Activated B cell treated with CpG ODN at 0.5 μM for 24 hours (primary cell): ENCODE measurements at regions not wholly inside any gene's neighbourhood (a gene's known extent, or its start where the extent isn't known, plus 50 kb on each side); places are given as distances from the start of the nearest gene placed in this dataset.

Source experiments
- ATAC-seq: fragments of 200-7000 bp; cut with Tn5 transposase; one replicate; pipeline ENCODE4 v1.10.0; 2021; ENCODE audit warnings: low read depth, mild to moderate bottlenecking, moderate library complexity
- CTCF ChIA-PET: fragments of 350-600 bp; sonication (Branson Sonifier 250); formaldehyde crosslinking; loops from one replicate; lab custom pipeline; 2021; ENCODE audit warnings: antibody characterized with exemption; lab: Charles Lee
- POLR2A ChIA-PET: fragments of 350-600 bp; sonication (Branson Sonifier 250); formaldehyde crosslinking; loops from one replicate; lab custom pipeline; 2021; ENCODE audit warnings: antibody characterized with exemption; lab: Charles Lee
- DNase-seq: peaks from one replicate; pipeline ENCODE4 v3.0.0; 2022
- H3K27ac Mint-ChIP-seq: one replicate; pipeline ENCODE4 v1.8.0; 2020; ENCODE audit warnings: mixed read lengths
- H3K27me3 Mint-ChIP-seq: one replicate; pipeline ENCODE4 v1.8.0; 2021; ENCODE audit warnings: mixed read lengths
- H3K36me3 Mint-ChIP-seq: one replicate; pipeline ENCODE4 v1.8.0; 2021; ENCODE audit warnings: low read depth, mixed read lengths
- H3K4me1 Mint-ChIP-seq: one replicate; pipeline ENCODE4 v1.8.0; 2021; ENCODE audit warnings: mixed read lengths
- H3K4me3 Mint-ChIP-seq: one replicate; pipeline ENCODE4 v1.8.0; 2020; ENCODE audit warnings: mild to moderate bottlenecking, mixed read lengths
- H3K9me3 Mint-ChIP-seq: one replicate; pipeline ENCODE4 v1.8.0; 2020; ENCODE audit warnings: mixed read lengths
- intact Hi-C: fragments of 100-400 bp; cut with micrococcal nuclease; formaldehyde crosslinking; loops from one replicate; pipeline ENCODE4 v1.15.1; 2024
- TF ChIP-seq, protein P1 (sequence below): fragments of 200-600 bp; IDR thresholded peaks from one replicate; pipeline ENCODE4 v1.8.0; 2022; ENCODE audit warnings: antibody characterized with exemption, mild to moderate bottlenecking

- ATAC-seq (no peak), DNase-seq (no peak)
- intact Hi-C loops, result no loop called here
- ChIA-PET CTCF (no interaction called here), POLR2A (no interaction called here)
- Mint-ChIP-seq H3K27me3 (no peaks in the 10 kb centered on the region), H3K27ac (no peak overlapping the region), H3K36me3 (no peaks in the 10 kb centered on the region), H3K9me3 (no peaks in the 10 kb centered on the region), H3K4me1 (no peaks in the 10 kb centered on the region), H3K4me3 (no peak overlapping the region)
- TF ChIP-seq, protein P1, sequence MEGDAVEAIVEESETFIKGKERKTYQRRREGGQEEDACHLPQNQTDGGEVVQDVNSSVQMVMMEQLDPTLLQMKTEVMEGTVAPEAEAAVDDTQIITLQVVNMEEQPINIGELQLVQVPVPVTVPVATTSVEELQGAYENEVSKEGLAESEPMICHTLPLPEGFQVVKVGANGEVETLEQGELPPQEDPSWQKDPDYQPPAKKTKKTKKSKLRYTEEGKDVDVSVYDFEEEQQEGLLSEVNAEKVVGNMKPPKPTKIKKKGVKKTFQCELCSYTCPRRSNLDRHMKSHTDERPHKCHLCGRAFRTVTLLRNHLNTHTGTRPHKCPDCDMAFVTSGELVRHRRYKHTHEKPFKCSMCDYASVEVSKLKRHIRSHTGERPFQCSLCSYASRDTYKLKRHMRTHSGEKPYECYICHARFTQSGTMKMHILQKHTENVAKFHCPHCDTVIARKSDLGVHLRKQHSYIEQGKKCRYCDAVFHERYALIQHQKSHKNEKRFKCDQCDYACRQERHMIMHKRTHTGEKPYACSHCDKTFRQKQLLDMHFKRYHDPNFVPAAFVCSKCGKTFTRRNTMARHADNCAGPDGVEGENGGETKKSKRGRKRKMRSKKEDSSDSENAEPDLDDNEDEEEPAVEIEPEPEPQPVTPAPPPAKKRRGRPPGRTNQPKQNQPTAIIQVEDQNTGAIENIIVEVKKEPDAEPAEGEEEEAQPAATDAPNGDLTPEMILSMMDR, result no peak
Observed at GRCh38 chr18:39454866-39455265, 1889.3 kb upstream of the CELF4 start.

DNA sequence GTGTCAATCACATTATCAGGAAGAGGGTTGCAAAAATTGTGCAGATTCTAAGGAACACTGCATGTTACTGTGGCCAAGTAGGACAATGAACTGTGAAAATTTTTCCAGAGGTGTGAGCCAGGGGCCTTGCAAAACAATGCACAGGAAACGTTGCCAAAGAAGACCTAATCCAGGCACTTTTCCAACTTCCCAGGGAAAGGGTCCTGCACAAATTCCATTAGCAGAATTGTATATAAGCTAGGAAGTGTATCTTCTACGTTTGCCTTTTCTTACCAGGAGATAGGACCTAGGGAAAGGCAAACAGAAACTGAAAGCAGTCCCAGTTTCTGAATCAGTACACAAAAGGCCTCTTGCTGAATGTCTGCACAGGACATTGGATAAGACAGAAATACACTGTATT is 1888.3 kb upstream of the CELF4 start:
- ATAC-seq (no peak), DNase-seq (no peak)
- CTCF ChIA-PET, result no interaction called here
- H3K36me3 Mint-ChIP-seq, result no peaks in the 10 kb centered on the region
- no peak overlapping the region for H3K27ac Mint-ChIP-seq
- POLR2A ChIA-PET, result no interaction called here
- no peak overlapping the region for H3K4me3 Mint-ChIP-seq
- H3K27me3 Mint-ChIP-seq, result no peaks in the 10 kb centered on the region
- H3K4me1 Mint-ChIP-seq, result no peaks in the 10 kb centered on the region
- intact Hi-C loops, result no loop called here
- no peaks in the 10 kb centered on the region for H3K9me3 Mint-ChIP-seq
- TF ChIP-seq, protein P1, result no peak

DNA sequence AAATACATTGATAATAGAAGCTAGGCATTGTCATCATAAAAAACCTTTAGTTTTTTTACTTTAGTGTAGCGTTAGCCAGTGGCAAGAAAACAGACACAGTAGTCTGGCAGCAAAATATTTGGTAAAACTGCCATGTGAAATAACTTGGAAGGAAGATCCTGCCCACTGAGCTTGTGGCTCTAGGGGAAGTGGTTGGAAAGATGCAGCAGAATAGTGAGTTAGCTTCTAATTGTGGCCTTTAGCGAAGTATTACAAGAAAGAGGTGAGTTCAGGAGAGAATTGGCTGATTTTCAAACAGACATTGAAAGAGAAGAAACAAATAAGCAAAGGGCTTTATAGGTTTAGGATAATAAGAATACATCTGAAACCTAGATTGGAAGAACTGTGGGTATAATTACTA is 1887.8 kb upstream of the CELF4 start:
- TF ChIP-seq, protein P1, result no peak
- CTCF ChIA-PET, result no interaction called here
- no peak for ATAC-seq
- Mint-ChIP-seq H3K9me3 (no peaks in the 10 kb centered on the region), H3K4me3 (no peak overlapping the region), H3K27me3 (no peaks in the 10 kb centered on the region), H3K27ac (no peak overlapping the region), H3K4me1 (no peaks in the 10 kb centered on the region), H3K36me3 (no peaks in the 10 kb centered on the region)
- no peak for DNase-seq
- intact Hi-C loops, result no loop called here
- POLR2A ChIA-PET, result no interaction called here

DNA sequence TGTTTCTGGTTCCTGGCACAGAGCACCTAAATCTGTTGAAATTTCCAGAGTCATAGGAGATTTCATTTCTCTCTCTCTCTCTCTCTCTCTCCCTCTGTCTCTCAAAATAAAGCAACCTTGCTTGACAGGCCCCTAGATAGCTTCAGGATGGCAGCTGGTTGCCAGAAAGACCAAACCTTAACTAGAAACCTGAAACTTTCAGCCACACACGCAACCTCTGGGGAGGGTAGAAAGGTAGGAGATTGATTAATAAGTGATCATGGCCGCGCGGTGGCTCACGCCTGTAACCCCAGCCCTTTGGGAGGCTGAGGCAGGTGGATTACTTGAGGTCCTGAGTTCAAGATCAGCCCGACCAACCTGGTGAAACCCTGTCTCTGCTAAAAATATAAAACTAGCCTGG is 1885.4 kb upstream of the CELF4 start:
- intact Hi-C loops, result no loop called here
- peaks cover 4% of the 10 kb centered on the region for H3K9me3 Mint-ChIP-seq
- TF ChIP-seq, protein P1, result no peak
- CTCF ChIA-PET, result no interaction called here
- no peak overlapping the region for H3K27ac Mint-ChIP-seq
- H3K4me3 Mint-ChIP-seq, result no peak overlapping the region
- no peaks in the 10 kb centered on the region for H3K36me3 Mint-ChIP-seq
- DNase-seq, result no peak
- no peaks in the 10 kb centered on the region for H3K27me3 Mint-ChIP-seq
- ATAC-seq, result no peak
- POLR2A ChIA-PET, result no interaction called here
- H3K4me1 Mint-ChIP-seq, result no peaks in the 10 kb centered on the region

DNA sequence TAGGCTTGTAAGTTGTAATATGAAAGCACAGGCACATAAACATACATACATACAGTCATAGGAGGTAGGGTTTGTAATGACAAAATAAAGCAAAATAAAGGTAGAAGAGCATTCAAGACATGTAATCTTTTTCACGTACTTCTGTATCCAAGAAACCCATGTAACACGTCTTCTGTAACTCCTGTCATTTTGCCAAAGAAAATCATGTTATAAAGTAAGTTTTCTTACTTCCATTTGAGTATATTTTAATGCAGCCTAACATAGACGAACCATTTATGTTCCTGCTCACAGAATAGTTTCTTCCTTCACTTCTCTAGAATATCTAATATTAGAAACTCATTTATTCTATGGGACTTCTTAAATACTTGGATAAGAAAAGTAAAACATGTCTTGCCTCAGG is 1884.0 kb upstream of the CELF4 start:
- Mint-ChIP-seq H3K4me1 (no peaks in the 10 kb centered on the region), H3K27ac (no peak overlapping the region), H3K36me3 (no peaks in the 10 kb centered on the region), H3K9me3 (peaks cover 5% of the 10 kb centered on the region), H3K4me3 (no peak overlapping the region), H3K27me3 (no peaks in the 10 kb centered on the region)
- intact Hi-C loops, result no loop called here
- POLR2A ChIA-PET, result no interaction called here
- ATAC-seq (no peak), DNase-seq (no peak)
- TF ChIP-seq, protein P1, result no peak
- CTCF ChIA-PET, result no interaction called here
